ENCODE measurements at regions not wholly inside any gene's neighbourhood (a gene's known extent, or its start where the extent isn't known, plus 50 kb on each side); places are given as distances from the start of the nearest gene placed in this dataset.
A peak's percentile ranks its signal among the peaks of the same experiment; 100 is the strongest.
"Not testable (repeated sequence)": the region's sequence is repeated elsewhere in the genome, so short reads cannot be mapped to it uniquely, and the experiment has no call there.

- DNase-seq (ENCODE audit: low read depth in 2 of 2), result no peak
Measured at GRCh38 chr13:44783994-44784707, 205.1 kb downstream of the NUFIP1 start.

- DNase-seq (ENCODE audit: low read depth in 2 of 2), result no peak
Measured at GRCh38 chr13:44780591-44781280, 204.6 kb upstream of the TSC22D1 start.

- DNase-seq (ENCODE audit: low read depth in 2 of 2), result no peak
Measured at GRCh38 chr13:44778761-44779484, 202.8 kb upstream of the TSC22D1 start.

- DNase-seq (ENCODE audit: low read depth in 2 of 2), result not testable (repeated sequence)
Measured at GRCh38 chr13:44775290-44775689, 199.2 kb upstream of the TSC22D1 start.

- DNase-seq (ENCODE audit: low read depth in 2 of 2), result no peak
Measured at GRCh38 chr13:44770951-44771350, 194.8 kb upstream of the TSC22D1 start.

- no peak for DNase-seq (ENCODE audit: low read depth in 2 of 2)
Measured at GRCh38 chr13:44769686-44770085, 193.6 kb upstream of the TSC22D1 start.

- peak in 1 of 2 experiments; percentile 24 for DNase-seq (ENCODE audit: low read depth in 2 of 2)
Measured at GRCh38 chr13:44768775-44769581, 192.8 kb upstream of the TSC22D1 start.

GRCh38 chr13:44768239-44768638 lies 192.1 kb upstream of the TSC22D1 start:
- peak in 1 of 2 experiments; percentile 10 for DNase-seq (ENCODE audit: low read depth in 2 of 2)

GRCh38 chr13:44765001-44765471 lies 188.9 kb upstream of the TSC22D1 start:
- no peak for DNase-seq (ENCODE audit: low read depth in 2 of 2)

GRCh38 chr13:44764302-44764692 lies 188.2 kb upstream of the TSC22D1 start:
- no peak for DNase-seq (ENCODE audit: low read depth in 2 of 2)

GRCh38 chr13:44763615-44764301 lies 187.6 kb upstream of the TSC22D1 start:
- DNase-seq (ENCODE audit: low read depth in 2 of 2), result no peak

GRCh38 chr13:44762911-44763310 lies 186.8 kb upstream of the TSC22D1 start:
- no peak for DNase-seq (ENCODE audit: low read depth in 2 of 2)

GRCh38 chr13:44760434-44760833 lies 184.3 kb upstream of the TSC22D1 start:
- no peak for DNase-seq (ENCODE audit: low read depth in 2 of 2)

- no peak for DNase-seq (ENCODE audit: low read depth in 2 of 2)
Measured at GRCh38 chr13:44759384-44760360, 183.5 kb upstream of the TSC22D1 start.

GRCh38 chr13:44758630-44759383 lies 182.7 kb upstream of the TSC22D1 start:
- no peak for DNase-seq (ENCODE audit: low read depth in 2 of 2)

- no peak for DNase-seq (ENCODE audit: low read depth in 2 of 2)
Measured at GRCh38 chr13:44757671-44758070, 181.5 kb upstream of the TSC22D1 start.

- no peak for DNase-seq (ENCODE audit: low read depth in 2 of 2)
Measured at GRCh38 chr13:44756276-44756810, 180.2 kb upstream of the TSC22D1 start.

GRCh38 chr13:44755872-44756271 lies 179.7 kb upstream of the TSC22D1 start:
- no peak for DNase-seq (ENCODE audit: low read depth in 2 of 2)

- no peak for DNase-seq (ENCODE audit: low read depth in 2 of 2)
Measured at GRCh38 chr13:44752164-44752563, 176.0 kb upstream of the TSC22D1 start.
